Ishikawa (cell line): ENCODE measurements at regions not wholly inside any gene's neighbourhood (a gene's known extent, or its start where the extent isn't known, plus 50 kb on each side); places are given as distances from the start of the nearest gene placed in this dataset.

Experiments used
- CEBPB ChIP-seq: IDR thresholded peaks from 2 replicates; pipeline ENCODE4 v1.6.1; 2012
- CREB1 ChIP-seq: IDR thresholded peaks from 2 replicates; pipeline ENCODE4 v1.6.1; 2012; ENCODE audit warnings: low read depth
- EGR1 ChIP-seq: IDR thresholded peaks from 2 replicates; pipeline ENCODE4 v1.6.1; 2012
- EP300 ChIP-seq: IDR thresholded peaks from 2 replicates; pipeline ENCODE4 v1.6.1; 2012; ENCODE audit warnings: borderline replicate concordance
- FOXM1 ChIP-seq: IDR thresholded peaks from 2 replicates; pipeline ENCODE4 v1.6.1; 2012; ENCODE audit warnings: low read depth, borderline replicate concordance
- NFIC ChIP-seq: IDR thresholded peaks from 2 replicates; pipeline ENCODE4 v1.6.1; 2012
- RAD21 ChIP-seq: IDR thresholded peaks from 2 replicates; pipeline ENCODE4 v1.6.1; 2012; ENCODE audit warnings: low read depth
- TAF1 ChIP-seq: IDR thresholded peaks from 2 replicates; pipeline ENCODE4 v1.6.1; 2012; ENCODE audit warnings: low read depth, mild to moderate bottlenecking
- TCF12 ChIP-seq: IDR thresholded peaks from 2 replicates; pipeline ENCODE4 v1.6.1; 2012; ENCODE audit warnings: low read depth
- TEAD4 ChIP-seq: IDR thresholded peaks from 2 replicates; pipeline ENCODE4 v1.6.1; 2012
- YY1 ChIP-seq: IDR thresholded peaks from 2 replicates; pipeline ENCODE4 v1.6.1; 2012; ENCODE audit warnings: low read depth
- ZBTB7A ChIP-seq: IDR thresholded peaks from 2 replicates; pipeline ENCODE4 v1.6.1; 2012; ENCODE audit warnings: low read depth
- TF ChIP-seq, protein P1 (sequence below): IDR thresholded peaks from 2 replicates; pipeline ENCODE4 v1.6.1; 2012
- TF ChIP-seq, protein P2 (sequence below): IDR thresholded peaks from 2 replicates; pipeline ENCODE4 v1.6.1; 2012
- TF ChIP-seq, protein P3 (sequence below): IDR thresholded peaks from 2 replicates; pipeline ENCODE4 v1.6.1; 2012; ENCODE audit warnings: low read depth, mild to moderate bottlenecking

DNA sequence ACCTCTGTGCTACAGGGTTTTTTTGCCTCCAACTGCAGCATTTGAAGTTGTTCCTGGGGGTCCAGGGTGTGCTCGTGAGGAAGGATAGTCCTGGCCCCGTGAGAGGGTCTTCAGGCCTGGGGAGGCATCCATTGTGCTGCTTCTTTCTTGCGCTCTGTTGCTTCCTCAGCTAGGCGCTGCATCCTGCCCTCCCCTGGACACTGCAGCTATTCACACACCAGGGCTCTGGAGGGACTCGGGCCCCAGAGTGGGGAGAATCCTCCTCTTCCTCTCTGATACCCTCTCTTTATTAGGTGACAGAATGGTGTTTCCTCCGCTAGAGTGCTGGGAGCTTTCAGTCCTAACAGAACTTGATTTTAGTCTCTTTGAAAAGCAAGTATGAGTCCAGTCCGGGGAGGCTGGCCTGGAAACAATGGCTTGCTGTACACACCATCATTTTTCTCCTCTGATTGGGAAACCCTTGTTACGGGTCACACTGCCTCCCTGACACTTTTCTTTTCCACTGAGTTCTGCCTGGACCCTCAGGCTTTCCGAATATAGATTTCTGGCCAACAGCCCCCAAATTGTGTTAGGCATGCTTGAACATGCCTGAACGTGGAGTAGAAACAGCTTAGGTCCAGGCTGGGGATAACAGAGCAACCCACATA, 81.4 kb upstream of the ELAC2 start:
- TF ChIP-seq EP300 (no peak), RAD21 (no peak), TAF1 (no peak)

DNA sequence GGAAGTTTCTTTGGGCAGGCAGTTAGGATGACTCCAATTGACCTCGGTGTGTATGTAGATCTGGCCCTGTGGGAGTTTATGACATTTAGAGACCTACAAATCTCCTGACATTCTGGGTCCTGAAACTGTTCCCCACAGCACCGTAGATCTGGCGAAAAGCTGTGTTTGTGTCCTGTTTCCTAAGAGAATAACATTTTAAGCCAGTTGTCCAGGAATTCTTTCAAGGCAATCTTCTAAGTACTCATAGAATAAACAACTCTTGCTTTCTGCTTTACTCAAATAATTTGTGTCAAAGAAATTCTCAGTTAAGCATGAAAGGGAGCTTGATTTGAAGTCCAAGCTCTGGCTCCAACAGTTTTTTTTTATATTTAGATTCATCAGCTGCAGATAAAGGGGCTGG, 78.5 kb upstream of the ELAC2 start:
- TF ChIP-seq CEBPB: no peak
- TF ChIP-seq, protein P1, sequence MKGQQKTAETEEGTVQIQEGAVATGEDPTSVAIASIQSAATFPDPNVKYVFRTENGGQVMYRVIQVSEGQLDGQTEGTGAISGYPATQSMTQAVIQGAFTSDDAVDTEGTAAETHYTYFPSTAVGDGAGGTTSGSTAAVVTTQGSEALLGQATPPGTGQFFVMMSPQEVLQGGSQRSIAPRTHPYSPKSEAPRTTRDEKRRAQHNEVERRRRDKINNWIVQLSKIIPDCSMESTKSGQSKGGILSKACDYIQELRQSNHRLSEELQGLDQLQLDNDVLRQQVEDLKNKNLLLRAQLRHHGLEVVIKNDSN: no peak
- TF ChIP-seq, protein P2, sequence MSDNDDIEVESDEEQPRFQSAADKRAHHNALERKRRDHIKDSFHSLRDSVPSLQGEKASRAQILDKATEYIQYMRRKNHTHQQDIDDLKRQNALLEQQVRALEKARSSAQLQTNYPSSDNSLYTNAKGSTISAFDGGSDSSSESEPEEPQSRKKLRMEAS: no peak
- no peak for TF ChIP-seq TEAD4
- TF ChIP-seq CREB1: no peak
- TF ChIP-seq ZBTB7A: no peak
- TF ChIP-seq, protein P3, sequence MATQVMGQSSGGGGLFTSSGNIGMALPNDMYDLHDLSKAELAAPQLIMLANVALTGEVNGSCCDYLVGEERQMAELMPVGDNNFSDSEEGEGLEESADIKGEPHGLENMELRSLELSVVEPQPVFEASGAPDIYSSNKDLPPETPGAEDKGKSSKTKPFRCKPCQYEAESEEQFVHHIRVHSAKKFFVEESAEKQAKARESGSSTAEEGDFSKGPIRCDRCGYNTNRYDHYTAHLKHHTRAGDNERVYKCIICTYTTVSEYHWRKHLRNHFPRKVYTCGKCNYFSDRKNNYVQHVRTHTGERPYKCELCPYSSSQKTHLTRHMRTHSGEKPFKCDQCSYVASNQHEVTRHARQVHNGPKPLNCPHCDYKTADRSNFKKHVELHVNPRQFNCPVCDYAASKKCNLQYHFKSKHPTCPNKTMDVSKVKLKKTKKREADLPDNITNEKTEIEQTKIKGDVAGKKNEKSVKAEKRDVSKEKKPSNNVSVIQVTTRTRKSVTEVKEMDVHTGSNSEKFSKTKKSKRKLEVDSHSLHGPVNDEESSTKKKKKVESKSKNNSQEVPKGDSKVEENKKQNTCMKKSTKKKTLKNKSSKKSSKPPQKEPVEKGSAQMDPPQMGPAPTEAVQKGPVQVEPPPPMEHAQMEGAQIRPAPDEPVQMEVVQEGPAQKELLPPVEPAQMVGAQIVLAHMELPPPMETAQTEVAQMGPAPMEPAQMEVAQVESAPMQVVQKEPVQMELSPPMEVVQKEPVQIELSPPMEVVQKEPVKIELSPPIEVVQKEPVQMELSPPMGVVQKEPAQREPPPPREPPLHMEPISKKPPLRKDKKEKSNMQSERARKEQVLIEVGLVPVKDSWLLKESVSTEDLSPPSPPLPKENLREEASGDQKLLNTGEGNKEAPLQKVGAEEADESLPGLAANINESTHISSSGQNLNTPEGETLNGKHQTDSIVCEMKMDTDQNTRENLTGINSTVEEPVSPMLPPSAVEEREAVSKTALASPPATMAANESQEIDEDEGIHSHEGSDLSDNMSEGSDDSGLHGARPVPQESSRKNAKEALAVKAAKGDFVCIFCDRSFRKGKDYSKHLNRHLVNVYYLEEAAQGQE: no peak
- no peak for TF ChIP-seq YY1
- TF ChIP-seq NFIC: no peak
- TF ChIP-seq TCF12: no peak
- TF ChIP-seq EGR1: no peak
- no peak for TF ChIP-seq FOXM1
- no peak for TF ChIP-seq RAD21
- TF ChIP-seq TAF1: no peak
- TF ChIP-seq EP300: no peak

DNA sequence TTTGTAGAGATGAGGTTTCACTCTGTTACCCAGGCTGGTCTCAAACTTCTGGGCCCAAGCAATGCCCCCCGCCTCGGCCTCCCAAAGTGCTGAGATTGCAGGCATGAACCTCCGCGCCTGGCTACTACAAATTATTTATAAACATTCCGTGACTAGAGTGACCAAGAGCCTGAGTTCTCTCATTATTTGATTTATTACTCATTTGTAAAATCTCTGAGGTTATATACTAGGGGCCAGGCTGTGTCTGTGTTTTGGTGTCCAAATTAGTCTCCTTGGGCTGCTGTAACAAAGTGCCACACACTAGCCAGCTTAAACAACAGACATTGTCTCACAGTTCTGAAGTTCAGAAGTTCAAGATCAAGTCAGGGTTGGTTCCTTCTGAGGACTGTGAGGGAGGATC, 70.8 kb upstream of the ELAC2 start:
- TF ChIP-seq CREB1 (no peak), ZBTB7A (no peak), YY1 (no peak), FOXM1 (no peak), EGR1 (no peak), TAF1 (no peak), NFIC (no peak), TEAD4 (no peak), CEBPB (no peak), EP300 (no peak)
- TF ChIP-seq, protein P1: no peak
- TF ChIP-seq, protein P3: no peak

DNA sequence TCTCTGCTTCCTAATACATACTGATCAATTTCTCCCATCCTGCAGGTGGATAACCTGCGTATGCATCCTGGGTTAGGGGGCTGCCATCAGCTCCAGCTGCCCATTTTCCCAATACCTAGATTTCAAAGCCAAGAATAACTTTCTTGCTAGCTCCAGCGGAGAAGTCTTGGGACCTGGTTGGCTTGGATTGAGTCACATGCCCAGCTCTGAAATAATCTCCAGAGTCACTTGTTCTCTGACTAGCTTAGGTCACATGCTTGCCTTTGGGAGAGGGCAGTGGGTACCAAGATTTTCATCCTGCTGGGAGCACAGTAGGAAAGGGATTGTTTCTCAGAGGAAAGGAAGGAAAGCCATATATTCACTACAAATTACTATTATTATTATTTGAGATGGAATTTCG, 70.0 kb upstream of the ELAC2 start:
- no peak for TF ChIP-seq TEAD4
- no peak for TF ChIP-seq NFIC
- TF ChIP-seq, protein P2: no peak
- TF ChIP-seq EGR1: no peak
- no peak for TF ChIP-seq FOXM1
- TF ChIP-seq, protein P3: no peak
- TF ChIP-seq EP300: no peak
- TF ChIP-seq, protein P1: no peak
- TF ChIP-seq CEBPB: no peak
- no peak for TF ChIP-seq YY1
- no peak for TF ChIP-seq CREB1
- no peak for TF ChIP-seq TAF1
- TF ChIP-seq RAD21: no peak
- no peak for TF ChIP-seq ZBTB7A
- TF ChIP-seq TCF12: no peak
